Fibroblast of skin of right biceps (primary cell): ENCODE measurements at regions not wholly inside any gene's neighbourhood (a gene's known extent, or its start where the extent isn't known, plus 50 kb on each side); places are given as distances from the start of the nearest gene placed in this dataset.
"Not testable (repeated sequence)": the region's sequence is repeated elsewhere in the genome, so short reads cannot be mapped to it uniquely, and the experiment has no call there.

Experiments
- DNase-seq: peaks from one replicate; pipeline ENCODE4 v3.0.0-alpha.2; 2013

DNA sequence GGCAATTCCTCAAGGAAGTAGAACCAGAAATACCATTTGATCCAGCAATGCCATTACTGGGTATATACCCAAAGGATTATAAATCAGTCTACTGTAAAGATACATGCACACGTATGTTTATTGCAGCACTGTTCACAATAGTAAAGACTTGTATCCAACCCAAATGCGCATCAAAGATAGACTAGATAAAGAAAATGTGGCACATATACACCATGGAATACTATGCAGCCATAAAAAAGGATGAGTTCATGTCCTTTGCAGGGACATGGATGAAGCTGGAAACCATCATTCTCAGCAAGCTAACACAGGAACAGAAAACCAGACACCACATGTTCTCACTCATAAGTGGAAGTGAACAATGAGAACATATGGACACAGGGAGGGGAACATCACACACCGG, 130.0 kb upstream of the HS3ST4 start:
- DNase-seq, result not testable (repeated sequence)

DNA sequence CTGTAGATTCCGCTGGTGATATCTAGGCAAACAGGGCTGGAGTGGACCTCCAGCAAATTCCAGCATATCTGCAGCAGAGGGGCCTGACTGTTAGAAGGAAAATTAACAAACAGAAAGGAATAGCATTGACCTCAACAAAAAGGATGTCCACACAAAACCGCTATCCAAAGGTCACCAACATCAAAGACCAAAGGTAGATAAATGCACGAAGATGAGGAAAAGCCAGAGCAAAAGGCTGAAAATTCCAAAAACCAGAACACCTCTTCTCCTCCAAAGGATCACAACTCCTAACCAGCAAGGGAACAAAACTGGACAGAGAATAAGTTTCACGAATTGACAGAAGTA, 134.8 kb upstream of the HS3ST4 start:
- not testable (repeated sequence) for DNase-seq

DNA sequence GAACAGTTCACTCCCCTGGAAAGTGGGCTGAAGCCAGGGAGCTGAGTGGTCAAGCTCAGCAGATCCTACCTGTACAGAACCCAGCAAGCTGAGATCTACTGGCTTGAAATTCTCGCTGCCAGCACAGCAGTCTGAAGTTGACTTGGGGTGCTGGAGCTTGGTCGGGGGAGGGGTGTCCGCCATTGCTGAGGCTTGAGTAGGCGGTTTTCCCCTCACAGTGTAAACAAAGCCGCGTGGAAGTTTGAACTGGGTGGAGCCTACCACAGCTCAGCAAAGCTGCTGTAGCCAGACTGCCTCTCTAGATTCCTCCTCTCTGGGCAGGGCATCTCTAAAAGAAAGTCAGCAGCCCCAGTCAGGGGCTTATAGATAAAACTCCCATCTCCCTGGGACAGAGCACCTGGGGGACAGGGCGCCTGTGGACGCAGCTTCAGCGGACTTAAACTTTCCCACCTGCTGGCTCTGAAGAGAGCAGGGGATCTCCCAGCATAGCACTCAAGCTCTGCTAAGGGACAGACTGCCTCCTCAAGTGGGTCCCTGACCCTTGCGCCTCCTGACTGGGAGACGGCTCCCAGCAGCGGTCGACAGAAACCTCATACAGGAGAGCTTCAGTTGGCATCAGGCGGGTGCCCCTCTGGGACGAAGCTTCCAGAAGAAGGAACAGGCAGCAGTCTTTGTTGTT, 135.3 kb upstream of the HS3ST4 start:
- not testable (repeated sequence) for DNase-seq

DNA sequence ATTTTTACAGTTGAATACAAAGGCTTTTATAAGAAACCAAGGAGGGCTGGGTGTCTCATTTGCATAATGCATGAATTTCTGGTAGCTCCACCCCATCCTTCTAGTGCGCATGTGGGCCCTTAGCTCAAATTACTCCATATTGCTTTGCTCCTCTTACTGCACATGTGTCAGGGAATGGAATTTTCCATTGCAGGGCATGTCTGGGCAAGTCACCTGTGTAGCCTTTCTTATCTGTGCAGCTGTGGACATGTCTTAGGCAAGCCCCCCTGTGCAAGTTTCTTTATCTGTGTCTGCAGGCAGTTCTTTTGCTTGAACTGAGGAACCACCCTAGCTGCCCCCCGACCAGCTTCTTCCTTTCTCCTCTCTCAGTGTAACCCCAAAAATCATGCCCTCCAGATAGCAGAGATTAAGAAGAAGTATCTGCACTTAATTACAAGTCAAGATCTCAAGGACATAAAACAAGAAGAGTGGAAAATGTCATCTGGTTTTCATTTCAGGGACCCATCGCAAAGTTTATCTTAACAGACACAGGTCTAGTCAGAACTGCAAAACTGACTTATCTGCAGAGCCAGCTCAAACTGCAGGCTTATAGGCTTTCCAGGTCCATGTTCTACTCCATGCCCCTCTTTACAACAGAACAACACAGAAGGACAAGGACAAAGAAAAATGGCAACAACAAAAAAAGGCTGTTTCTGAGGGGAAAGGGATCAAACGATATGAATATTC, 137.9 kb upstream of the HS3ST4 start:
- no peak for DNase-seq

DNA sequence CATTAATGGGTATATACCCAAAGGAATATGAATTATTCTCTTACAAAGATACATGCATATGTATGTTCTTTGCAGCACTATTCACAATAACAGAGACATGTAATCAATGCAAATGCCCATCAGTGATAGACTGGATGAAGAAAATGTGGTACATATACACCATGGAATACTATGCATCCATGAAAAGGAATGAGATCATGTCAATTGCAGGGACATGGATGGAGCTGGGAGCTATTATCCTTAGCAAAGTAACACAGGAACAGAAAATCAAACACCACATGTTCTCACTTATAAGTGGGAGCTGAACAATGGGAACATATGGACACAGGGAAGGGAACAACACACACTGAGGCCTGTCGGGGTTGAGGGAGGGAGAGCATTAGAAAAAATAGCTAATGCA, 141.1 kb upstream of the HS3ST4 start:
- no peak for DNase-seq

DNA sequence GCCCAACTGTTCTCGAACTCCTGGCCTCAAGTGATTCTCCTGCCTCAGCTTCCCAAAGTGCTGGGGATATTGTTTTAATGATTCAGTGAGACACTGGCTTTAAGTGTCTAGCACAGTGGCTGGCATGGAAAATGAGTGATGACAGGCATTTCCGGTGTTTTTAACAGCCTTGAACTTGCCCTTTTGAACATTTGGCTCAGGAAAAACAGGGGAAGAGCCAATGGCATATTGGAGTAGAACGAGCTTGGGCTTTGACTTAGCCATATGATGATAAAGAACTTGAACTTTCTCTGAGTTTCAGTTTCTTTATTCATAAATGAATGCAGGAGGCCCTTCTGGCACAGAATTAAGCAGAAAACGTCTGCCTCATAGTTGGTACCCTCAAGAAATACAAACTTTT, 145.0 kb upstream of the HS3ST4 start:
- no peak for DNase-seq

DNA sequence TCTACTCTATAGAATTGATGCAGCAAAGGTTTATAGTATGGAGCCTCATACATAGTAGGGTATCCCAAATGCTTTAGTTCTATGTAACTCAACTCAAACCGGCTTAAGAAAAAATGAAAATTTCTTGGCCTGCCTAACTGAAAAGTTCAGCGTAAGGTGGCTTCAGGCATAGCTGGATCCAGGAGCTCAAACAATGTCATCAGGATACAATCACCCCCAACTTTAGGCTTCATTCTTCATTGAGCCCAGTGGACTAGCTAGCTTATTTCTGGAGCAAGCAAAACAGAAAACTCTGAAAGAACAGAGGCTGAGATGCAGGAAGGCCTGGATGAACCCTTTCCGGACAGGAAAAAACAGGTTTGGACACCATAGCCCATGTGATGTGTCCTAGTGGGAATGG, 147.5 kb upstream of the HS3ST4 start:
- DNase-seq, result no peak

DNA sequence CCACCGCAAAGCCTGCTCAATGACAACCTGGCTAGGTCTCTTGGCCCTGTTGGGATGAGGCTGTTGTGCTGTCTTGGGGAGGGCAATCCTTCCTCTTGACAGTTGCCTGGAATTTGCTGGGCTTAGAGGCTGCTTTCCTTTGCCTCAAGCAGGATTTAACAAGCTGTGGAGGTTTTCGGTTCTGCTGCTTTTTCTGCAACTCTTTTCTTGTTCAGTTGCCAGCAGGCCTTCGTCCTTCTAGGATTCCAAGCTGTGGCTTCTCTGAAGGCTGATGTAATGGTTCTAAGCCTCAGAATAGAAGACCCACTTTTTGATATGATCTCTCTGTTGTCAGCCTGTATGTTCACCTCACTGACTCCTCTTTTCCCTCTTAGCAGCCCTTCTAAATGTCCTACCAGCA, 149.5 kb upstream of the HS3ST4 start:
- no peak for DNase-seq

DNA sequence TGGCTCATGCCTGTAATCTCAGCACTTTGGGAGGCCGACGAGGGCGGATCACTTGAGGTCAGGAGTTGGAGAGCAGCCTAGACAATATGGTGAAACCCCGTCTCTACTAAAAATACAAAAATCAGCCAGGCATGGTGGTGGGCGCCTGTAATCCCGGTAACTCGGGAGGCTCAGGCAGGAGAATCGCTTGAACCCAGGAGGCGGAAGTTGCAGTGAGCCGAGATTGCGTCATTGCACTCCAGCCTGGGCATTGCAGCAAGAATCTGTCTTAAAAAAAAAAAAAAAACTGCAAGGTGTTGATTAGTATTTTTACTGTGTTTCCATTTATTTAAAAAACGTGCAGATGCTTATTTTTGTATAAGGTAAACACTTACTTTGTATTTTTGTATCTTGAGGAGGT, 152.0 kb upstream of the HS3ST4 start:
- not testable (repeated sequence) for DNase-seq

DNA sequence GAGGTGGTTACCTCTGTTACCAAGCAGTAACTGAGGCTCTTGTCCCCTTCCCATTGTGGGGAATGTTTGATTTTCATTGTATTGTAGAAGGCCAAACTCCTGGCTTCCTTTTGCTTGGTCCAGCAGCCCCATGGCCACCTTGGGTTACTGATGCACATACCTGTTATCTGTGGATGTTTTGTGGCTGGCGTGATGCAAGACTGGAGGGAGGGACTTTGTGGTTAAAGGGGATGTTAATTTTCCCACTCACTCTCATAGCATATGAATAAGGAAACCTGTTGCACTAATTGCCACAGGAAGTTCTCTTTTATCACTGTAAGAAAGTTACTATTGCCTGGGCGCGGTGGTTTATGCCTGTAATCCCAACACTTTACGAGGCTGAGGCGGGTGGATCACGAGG, 168.6 kb upstream of the HS3ST4 start:
- no peak for DNase-seq

DNA sequence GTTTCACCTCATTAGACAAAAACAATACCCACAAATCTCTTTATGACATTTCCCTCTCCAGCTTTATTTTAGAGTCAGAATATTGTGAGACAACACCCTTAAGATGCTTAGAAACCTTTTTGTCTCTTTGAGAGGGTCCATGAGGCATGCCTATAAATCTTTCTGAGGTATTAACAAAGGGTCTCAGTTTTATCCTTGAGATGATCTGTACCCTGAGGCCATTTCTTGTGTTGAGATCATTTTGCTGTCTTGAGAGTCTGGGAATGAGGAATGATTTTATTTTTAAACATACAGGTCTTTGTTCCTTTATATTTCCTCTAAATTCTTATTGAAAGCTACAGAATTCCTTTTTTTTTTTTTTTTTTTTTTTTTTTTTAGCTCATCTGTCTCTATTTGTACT, 179.7 kb upstream of the HS3ST4 start:
- DNase-seq, result no peak

DNA sequence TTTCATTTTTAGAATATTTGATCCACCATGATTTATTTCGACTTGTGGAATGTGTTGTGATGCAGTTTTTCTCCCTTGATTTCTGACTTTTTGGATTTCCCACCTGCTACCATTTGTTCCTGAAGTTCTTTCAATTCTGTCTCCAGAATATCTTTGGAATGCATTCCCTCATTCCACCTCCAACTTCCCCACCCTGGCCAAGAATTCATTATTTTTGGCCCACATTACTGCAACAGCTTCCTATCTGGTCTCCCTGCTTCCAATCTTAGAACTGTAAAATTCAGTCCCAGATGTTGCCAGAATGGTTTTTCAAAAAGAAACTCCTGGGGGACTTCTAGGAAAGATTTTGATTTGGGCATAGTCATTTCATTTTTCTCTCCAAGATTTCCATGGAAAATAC, 182.3 kb upstream of the HS3ST4 start:
- DNase-seq, result no peak

DNA sequence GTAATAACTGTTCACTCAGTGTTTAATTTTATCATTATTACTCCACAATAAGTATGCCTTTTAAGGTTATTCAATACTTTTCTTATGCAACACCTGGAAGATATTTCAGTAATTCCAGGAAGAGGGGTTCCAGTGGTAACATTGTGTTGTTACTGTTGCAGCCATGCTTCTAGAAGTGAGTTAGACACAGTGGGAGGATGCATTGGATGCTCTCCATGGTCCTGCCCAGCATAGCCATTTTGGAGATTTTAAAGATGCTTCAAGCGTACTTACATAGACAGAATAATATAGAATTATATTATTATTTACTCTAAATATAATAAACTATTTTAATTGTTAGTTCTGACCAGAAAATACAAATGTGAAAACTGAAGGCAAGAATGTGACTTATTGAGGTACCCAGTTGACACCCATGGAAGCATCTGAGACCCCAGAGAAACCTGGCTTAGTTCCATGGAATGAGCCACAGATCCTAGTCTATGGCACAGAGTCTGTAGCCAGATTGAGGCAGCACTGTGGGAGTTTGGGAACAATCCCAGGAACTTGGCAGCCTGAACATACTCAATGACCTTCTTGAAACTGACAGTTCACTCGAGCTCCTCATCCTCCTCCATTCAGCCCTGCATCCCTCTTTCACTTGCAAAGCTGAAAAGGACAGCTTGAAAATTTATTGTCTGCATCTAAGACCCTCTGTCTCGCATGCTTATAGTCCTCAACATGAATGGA, 190.1 kb upstream of the HS3ST4 start:
- DNase-seq, result no peak

DNA sequence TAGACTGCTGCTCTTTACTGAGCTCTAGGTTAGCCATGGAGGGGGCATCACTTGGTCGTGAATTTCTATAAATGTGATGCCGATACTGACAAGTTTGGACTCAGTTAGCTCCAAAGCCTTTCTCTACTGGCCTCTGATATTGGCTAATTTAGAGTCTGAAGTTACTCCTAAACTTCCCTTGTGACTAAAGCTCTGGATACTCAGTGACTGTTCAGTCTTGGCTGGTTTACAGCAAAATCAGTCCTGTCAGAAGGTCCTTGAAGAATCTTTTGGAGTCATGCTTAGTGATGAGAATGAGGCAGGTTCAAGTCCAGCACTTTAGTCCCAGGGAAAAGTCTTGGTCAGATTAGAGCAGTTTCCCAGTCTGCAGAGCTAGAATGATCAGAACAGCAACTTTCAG, 197.5 kb upstream of the HS3ST4 start:
- no peak for DNase-seq

DNA sequence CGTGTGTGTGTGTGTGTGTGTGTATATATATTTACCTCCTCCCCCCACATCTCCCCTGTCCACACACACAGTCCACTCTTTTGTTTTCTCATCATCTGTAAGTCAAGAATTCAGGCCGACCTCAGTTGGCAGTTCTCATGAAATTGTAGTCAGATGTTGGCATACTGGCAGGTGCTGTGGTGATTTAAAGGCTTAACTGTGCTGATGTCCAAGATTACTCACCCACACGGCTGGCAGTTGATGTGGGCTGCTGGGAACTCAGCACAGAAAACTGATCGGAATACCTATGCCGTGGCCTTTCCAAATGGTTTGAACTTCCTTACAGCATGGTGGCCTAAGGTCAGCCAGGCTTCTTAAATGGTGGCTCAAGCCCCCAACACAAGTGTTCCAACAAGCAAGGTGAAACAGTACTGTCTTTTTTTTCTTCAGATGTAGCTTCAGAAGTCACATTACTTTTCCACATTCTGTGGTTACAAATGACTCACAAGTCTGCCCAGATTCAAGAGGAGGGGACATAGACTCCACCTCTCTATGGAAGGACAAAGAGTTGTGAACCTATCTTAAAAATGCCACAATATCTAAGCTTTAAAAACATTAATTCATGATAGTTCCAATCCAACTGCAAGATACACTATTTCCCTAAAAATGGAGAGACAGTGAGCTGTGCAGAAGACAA, 198.5 kb upstream of the HS3ST4 start:
- no peak for DNase-seq

DNA sequence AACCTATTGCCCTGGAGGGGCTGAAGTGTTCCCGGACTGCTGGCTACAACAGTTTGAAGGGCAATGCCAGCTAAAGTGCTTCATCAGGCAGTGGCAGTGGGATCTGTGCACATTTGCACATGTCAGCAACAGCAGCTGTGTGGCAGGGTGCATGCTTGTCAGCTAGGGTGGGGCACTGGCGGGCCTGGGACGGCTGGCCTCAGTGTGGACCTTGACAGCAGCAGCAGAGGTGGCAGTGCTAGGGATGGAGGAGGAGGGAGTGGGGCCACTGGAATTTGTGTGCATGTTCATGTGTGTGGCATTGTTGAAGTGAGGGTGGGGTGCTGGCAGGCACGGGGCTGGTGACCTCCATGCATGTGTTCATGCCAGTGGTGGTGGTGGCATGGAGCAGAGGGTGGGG, 203.3 kb upstream of the HS3ST4 start:
- no peak for DNase-seq

DNA sequence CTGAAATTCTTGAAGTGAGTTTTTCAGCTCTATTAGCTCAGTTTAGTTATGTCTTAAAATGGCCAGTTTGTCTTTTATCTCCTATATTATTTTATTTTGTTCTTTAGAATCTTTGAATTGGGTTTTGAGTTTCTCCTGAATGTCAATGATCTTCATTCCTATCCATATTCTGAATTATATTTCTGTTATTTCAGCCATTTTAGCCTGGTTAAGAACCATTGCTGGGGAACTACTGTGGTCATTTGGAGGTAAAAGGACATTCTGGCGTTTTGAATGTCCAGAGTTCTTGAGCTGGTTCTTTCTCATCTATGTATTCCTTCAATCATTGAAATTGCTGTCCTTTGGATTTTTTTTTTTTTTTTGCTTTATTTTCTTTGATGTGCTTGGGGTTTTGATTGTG, 203.9 kb upstream of the HS3ST4 start:
- no peak for DNase-seq

DNA sequence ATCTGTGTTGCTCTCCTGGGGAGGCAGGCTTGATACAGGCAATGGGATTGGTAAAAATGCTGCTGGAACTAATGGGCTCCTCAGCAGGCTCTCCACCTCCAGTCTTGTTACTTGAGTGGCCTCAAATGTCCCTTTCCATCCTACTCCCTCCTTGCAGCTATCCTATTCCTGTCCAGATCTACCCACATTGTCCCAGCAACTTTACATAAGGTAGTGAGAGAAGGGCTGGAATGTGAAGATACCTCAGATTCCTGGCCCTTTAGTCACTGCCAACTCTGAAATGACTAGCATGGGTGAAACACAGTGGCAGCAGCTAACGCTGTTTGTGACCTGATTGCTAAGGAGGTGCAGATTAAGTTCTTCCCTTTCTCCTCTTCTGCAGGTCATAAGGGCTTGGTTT, 210.1 kb upstream of the HS3ST4 start:
- no peak for DNase-seq

DNA sequence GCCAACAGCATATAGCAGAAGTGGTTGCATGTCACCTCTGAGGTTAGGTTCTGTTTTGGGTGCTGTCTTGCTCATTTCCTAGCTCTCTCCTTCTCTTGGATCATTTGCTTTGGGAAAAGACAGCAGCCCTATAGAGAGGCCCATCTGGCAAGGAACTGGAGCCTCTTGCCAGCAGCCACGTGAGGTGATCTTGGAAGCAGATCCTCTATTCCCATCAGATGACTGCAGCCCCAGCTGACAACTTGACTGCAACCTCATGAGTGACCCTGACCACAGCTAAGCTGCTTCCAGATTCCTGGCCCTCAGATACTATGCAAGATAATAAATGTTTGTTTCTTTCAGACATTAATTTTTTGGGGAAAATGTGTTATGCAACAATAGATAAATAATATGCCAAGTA, 213.3 kb upstream of the HS3ST4 start:
- DNase-seq, result no peak

DNA sequence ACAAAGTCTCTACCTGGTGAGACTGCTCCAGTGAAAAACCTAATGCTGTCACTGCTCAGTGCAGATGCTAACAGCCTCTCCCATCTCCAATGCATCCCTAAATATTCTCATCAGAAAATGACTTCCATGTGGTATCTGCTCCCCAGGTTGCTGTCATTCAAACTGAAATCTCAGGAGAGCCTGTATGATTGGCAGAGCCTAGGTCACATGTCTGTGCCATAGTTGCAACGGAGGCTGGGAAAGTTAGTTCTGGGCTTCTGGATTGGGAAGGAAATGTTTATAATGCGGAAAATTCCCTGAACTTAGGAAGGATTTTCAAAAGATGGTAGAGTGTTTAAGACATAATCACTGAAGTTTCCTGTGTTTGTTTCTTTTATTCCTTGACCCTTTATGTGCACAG, 206.4 kb upstream of the ZKSCAN2 start:
- DNase-seq, result no peak

DNA sequence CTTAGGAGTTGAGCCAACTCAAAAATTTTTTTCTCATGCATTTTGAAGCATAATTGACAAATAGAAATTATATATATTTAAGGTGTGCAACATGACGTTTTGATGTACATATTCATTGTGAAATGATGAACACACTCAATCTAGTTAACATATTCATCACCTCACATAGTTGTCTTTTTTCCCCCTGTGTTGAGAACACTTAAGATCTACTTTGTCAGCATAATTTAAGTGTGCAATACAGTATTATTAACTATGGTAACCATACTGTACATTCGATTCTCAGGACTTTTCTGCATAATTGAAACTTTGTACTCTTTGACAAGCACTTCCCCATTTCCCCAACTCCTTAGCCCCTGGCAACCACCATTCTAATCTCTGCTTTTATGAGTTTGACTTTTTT, 192.2 kb upstream of the ZKSCAN2 start:
- DNase-seq, result no peak

DNA sequence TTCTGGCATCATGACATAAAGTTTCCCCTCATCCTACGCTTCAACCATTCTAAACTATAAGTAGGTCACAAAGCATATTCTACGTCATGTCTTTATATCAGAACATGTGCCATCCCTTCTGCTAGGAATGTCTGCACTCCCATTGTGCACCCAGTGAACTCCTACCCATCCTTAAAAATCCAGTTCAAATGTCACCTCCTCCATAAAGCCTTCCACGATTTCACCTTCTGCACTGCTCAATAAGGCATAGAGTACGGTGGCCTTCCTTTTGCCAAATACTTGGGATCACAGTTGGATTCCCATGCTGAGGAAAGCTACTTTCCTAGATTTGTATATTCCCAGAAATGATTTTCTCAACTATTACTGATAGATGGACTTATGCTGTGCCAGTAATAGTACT, 186.3 kb upstream of the ZKSCAN2 start:
- DNase-seq, result no peak

DNA sequence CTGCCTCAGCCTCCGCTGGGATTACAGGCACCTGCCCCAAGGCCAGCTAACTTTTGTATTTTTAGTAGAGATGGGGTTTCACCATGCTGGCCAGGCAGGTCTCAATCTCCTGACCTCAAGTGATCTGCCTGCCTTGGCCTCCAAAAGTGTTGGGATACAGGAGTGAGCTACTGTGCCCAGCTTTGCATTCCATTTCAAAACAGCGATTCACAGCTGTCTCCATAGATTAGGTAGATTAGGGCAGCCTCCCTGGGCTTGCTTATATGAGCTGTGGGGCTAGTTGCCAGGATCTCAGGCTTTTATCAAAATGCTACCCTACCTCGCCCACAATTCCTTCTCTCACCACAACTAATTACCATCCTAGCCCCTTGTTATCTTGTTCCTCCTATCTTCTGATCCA, 176.4 kb upstream of the ZKSCAN2 start:
- DNase-seq, result no peak

DNA sequence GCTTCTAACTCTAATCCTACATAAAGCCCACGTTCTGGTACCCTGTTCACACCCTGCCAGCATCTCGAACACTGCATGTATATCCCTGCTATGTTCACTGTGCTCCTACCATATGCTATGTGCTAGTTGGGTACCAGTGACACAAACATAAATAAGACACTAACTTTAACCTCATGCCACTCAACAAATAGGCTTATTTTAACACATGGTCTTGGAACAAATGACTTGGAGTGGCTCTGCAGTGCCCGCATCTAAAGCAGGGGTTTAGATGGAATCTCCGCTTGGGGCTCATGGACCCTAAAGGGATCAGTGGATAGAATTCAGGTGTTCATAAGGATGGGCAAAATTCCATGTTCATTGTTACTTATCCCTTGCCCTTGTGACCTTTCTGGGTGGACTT, 175.7 kb upstream of the ZKSCAN2 start:
- no peak for DNase-seq
